ENCODE measurements at regions not wholly inside any gene's neighbourhood (a gene's known extent, or its start where the extent isn't known, plus 50 kb on each side); places are given as distances from the start of the nearest gene placed in this dataset.

DNA sequence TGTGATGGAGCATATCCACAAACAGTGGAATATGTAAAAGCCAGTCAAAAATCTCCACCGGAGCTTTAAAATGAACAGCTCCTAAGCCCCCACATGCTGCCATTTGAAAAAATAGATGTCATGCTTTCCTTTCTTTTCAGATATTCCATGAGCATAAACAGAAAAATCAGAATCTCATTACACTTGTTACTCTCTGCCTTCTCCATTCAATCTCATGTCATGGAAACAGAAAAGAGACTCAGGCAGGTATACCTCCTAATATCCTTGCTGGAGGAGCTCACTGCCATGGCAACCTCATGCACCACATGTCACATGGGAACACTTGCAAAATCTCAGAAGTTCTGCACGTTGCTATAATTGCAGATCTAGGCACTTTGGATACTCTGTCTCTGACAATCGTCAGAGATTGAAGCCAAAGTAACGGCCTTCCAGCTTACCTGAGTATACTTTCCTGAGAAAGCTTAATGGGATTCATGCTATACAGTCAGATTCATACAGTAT lies 317.0 kb upstream of the ADAMTS9 start:
- TF ChIP-seq, protein P1, sequence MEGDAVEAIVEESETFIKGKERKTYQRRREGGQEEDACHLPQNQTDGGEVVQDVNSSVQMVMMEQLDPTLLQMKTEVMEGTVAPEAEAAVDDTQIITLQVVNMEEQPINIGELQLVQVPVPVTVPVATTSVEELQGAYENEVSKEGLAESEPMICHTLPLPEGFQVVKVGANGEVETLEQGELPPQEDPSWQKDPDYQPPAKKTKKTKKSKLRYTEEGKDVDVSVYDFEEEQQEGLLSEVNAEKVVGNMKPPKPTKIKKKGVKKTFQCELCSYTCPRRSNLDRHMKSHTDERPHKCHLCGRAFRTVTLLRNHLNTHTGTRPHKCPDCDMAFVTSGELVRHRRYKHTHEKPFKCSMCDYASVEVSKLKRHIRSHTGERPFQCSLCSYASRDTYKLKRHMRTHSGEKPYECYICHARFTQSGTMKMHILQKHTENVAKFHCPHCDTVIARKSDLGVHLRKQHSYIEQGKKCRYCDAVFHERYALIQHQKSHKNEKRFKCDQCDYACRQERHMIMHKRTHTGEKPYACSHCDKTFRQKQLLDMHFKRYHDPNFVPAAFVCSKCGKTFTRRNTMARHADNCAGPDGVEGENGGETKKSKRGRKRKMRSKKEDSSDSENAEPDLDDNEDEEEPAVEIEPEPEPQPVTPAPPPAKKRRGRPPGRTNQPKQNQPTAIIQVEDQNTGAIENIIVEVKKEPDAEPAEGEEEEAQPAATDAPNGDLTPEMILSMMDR (IDR thresholded peaks at IDR 0.05): no peak
- TF ChIP-seq POLR2A (IDR thresholded peaks at IDR 0.05) (no peak), POLR2AphosphoS5 (IDR thresholded peaks at IDR 0.05) (no peak), EP300 (IDR thresholded peaks at IDR 0.05) (no peak)

Measured in gastroesophageal sphincter (tissue), 3 donors.